Breast epithelium (tissue), 3 donors: ENCODE measurements at regions not wholly inside any gene's neighbourhood (a gene's known extent, or its start where the extent isn't known, plus 50 kb on each side); places are given as distances from the start of the nearest gene placed in this dataset.

Source experiments
- POLR2A ChIP-seq: fragments of 450-650 bp; IDR thresholded peaks from one replicate; pipeline ENCODE4 v1.6.1; 2016; ENCODE audit warnings: antibody characterized with exemption, mild to moderate bottlenecking, moderate library complexity
- POLR2AphosphoS5 ChIP-seq, 3 donors: sonication (generic); formaldehyde crosslinking; IDR thresholded peaks; one replicate each; pipeline ENCODE4 v1.6.1; 2017; ENCODE audit warnings: antibody characterized with exemption in 3 of 3
- TF ChIP-seq, protein P1 (sequence below), 3 donors: fragments of 450-650 bp; IDR thresholded peaks; one replicate each; pipeline ENCODE4 v1.5.1; 2016 to 2017; ENCODE audit warnings: antibody characterized with exemption in 3 of 3, mild to moderate bottlenecking in 3 of 3, moderate library complexity in 3 of 3

DNA sequence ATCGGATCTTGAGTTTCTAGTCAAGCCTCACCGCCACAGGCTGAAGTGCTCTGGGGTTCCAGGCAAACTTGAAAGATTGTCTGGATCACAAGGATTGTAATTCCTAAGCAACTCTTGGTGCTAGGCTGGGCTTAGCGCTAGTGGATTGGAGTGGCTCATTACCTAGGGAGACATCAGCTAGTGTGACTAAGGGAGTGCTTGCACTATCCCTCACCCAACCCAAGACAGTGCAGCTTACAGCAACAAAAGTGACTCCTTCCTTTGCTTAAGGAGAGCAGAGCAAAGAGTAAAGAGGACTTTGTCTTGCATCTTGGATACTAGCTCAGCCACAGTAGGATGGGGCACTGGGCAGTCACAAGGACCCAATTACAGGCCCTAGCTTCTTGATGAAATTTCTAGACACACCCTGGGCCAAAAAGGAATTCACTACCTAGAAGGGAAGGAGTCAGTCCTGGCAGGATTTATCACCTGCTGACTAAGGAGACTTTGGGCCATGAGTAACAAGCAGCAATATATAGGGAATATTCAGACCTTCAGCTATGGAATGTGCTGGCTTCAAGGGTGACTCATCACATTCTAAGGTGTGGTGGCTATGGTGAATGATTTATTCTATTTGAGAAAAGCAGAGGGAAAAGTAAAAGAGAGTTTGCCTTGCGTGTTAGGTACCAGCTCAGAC lies 1212.4 kb downstream of the PCDH18 start:
- TF ChIP-seq, protein P1, sequence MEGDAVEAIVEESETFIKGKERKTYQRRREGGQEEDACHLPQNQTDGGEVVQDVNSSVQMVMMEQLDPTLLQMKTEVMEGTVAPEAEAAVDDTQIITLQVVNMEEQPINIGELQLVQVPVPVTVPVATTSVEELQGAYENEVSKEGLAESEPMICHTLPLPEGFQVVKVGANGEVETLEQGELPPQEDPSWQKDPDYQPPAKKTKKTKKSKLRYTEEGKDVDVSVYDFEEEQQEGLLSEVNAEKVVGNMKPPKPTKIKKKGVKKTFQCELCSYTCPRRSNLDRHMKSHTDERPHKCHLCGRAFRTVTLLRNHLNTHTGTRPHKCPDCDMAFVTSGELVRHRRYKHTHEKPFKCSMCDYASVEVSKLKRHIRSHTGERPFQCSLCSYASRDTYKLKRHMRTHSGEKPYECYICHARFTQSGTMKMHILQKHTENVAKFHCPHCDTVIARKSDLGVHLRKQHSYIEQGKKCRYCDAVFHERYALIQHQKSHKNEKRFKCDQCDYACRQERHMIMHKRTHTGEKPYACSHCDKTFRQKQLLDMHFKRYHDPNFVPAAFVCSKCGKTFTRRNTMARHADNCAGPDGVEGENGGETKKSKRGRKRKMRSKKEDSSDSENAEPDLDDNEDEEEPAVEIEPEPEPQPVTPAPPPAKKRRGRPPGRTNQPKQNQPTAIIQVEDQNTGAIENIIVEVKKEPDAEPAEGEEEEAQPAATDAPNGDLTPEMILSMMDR (IDR thresholded peaks at IDR 0.05) = no peak
- TF ChIP-seq POLR2A (no peak), POLR2AphosphoS5 (IDR thresholded peaks at IDR 0.05) (no peak)
